Epidermal melanocyte (primary cell): ENCODE measurements at regions not wholly inside any gene's neighbourhood (a gene's known extent, or its start where the extent isn't known, plus 50 kb on each side); places are given as distances from the start of the nearest gene placed in this dataset.
"Not testable (repeated sequence)": the region's sequence is repeated elsewhere in the genome, so short reads cannot be mapped to it uniquely, and the experiment has no call there.

ENCODE experiments used
- DNase-seq: peaks from one replicate; pipeline ENCODE4 v3.0.0; 2011; ENCODE audit warnings: low spot score; ENCODE audit not compliant: insufficient read length

GRCh38 chr13:73307481-73307880 lies 248.7 kb downstream of the KLF5 start:
- no peak for DNase-seq

DNA sequence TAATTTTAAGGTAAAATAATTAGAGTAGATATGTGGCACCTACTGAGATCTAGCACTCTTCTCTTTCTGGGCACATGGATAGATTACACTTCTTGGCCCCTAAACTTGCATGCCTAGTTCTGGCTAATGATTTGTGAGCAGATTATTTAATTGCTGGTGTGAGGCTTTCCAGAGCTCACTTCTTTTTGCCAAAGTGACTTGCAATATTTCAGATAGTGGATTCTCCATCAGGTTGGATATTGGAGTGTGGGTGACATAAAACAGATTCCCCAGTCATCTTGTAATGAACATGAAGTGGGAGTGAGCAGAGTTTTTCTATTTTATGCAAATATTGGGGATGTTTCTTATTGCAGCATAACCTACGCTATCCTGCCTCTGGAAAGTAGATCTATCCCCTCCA lies 247.9 kb downstream of the KLF5 start:
- no peak for DNase-seq

- DNase-seq, result no peak
These were observed 245.6 kb downstream of the KLF5 start for GRCh38 chr13:73304442-73304841.

- no peak for DNase-seq
These were observed 245.0 kb downstream of the KLF5 start for GRCh38 chr13:73303851-73304250.

DNA sequence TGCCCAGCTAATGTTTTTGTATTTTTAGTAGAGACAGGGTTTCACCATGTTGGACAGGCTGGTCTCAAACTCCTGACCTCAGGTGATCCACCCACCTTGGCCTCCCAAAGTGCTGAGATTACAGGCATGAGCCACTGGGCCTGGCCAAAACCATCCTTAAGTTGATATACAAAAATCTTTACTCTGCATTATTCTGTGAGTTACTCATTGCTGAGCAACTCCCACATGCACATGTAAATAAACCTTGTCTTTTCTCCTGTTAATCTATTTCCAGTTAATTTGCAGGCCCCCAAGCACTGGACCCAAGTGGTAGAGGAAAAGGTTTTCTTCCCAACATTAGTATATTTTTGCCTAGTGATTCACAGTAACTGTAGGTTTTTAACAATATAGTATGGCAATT lies 242.8 kb downstream of the KLF5 start:
- not testable (repeated sequence) for DNase-seq

- no peak for DNase-seq
These were observed 242.1 kb downstream of the KLF5 start for GRCh38 chr13:73300718-73301425.

DNA sequence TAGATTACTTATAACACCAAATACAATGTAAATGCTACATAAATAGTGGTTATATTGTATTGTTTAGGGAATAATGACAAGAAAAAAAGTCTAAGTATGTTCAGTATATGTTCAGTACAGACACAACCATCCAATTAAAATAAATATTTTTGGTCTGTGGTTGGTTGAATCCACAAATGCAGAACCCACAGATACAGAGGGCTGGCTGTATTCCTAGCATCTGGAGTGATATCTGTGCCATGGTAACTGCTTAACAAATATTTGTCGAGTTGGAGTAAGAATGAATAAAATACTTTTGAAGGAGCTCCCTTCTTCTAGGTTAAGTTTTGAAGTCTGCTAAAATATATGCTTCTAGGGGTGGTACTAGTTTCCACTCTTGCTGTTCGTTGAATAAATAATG lies 241.0 kb downstream of the KLF5 start:
- DNase-seq, result no peak

GRCh38 chr13:73293913-73294523 lies 235.2 kb downstream of the KLF5 start:
- no peak for DNase-seq

DNA sequence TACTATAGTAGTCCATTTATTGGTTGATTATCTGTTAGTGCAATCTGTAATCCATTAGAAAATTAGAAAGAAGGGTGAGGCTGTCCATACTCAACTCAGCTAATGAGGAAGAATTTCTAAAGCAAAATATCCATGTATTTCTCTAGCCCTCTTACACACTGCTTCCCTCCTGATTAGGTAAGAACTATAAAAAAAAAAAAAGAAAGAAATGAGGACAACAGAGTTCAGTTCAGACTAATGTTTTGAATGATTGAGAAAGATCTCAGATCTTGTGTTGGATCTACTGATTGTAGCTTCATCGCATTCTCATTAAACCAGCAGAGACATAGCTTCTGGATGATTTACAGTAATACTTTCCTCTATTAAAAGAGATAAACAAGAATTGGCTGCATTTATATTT lies 233.3 kb downstream of the KLF5 start:
- no peak for DNase-seq

DNA sequence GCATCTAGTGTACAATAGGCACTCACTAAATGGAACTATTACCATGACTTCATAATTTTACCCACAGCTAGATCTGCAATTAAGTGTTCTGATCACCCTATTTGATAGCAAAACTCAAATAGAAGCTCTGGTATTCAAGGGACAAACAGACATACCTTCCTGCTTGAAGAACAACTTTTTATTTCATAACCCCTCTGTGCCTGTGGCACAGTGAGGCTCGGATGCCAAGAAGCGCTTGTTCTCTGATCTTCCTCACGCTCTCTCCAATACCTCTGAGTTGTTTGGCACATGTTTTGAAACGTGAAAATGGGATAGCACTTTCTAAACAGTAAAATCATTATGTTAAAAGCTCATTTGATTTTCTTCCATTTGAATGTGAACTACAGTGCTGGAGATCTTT lies 232.0 kb downstream of the KLF5 start:
- DNase-seq, result no peak

GRCh38 chr13:73288596-73288995 lies 229.8 kb downstream of the KLF5 start:
- no peak for DNase-seq

DNA sequence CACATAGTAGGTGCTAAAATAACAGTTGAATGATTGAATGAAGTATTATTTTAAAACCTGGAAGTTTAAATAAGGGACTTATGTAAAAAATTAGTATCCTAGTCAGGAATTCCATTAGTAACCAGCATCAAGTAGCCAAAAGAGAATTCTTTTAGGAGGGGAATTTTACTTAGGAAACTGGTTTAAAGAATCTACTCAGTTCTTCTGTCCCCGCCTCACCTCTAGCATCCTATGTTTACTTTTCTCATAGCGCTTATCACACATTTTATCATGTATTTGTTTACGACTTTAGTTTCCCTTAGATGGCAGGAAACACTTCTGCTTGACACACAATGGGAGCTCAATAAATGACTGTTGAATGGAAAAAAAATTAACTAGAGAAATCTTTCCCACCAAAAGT lies 229.0 kb downstream of the KLF5 start:
- DNase-seq, result no peak

GRCh38 chr13:73286942-73287620 lies 228.3 kb downstream of the KLF5 start:
- no peak for DNase-seq

DNA sequence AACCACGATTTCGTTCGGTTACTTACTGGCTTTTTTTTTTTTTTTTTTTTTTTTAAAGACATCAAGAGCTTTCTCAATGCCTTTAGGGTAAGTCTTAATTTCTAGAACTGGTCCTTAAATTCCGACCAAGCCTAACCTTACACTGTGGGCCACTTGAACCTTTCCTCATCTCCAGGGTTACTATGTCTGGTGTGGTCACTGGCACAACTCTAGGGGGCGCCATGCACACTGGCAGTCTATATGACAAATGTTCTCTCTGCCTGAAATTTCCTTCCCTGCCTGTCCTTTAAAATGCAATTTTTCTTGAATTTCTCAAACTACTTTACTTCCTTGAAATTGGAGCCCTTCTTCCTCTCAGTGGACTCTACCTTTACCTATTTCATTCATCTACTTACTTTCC lies 227.4 kb downstream of the KLF5 start:
- no peak for DNase-seq

- DNase-seq, result no peak
These were observed 225.5 kb downstream of the KLF5 start for GRCh38 chr13:73284081-73284874.

DNA sequence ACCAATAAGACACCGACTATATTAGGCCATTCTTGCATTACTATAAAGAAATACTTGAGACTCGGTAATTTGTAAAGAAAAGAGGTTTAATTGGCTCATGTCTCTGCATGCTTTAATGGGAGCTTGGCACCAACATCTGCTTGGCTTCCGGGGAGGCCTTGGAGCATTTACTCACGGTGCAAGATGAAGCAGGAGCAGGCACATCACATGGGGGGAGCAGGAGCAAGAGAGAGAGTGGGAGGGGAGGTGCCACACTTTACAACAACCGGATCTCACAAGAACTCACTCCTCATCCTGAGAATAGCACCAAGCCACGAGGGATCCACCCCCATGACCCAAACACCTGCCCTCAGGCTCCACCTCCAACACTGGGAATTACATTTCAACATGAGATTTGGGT lies 224.8 kb downstream of the KLF5 start:
- DNase-seq, result no peak

GRCh38 chr13:73281746-73282145 lies 222.9 kb downstream of the KLF5 start:
- DNase-seq, result no peak

DNA sequence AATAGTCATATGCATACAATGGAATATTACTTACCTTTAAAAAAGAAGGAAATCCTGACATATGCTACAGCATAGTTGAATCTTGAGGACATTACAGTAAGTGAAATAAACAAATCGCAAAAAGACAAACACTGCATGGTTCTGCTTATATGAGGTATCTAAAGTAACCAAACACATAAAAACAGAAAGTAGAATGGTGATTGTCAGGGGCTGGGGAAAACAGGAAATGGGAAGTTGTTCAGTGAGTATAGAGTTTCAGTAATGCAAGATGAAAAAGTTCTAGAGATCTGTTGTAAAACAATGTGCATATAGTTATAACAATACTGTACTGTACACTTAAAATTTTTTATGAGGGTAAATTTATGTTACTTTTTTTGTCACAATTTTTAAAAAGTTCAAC lies 219.4 kb downstream of the KLF5 start:
- no peak for DNase-seq

- DNase-seq, result no peak
These were observed 216.4 kb downstream of the KLF5 start for GRCh38 chr13:73275163-73275562.

GRCh38 chr13:73274147-73274546 lies 215.3 kb downstream of the KLF5 start:
- DNase-seq, result no peak

- DNase-seq, result peak; percentile 55
These were observed 214.9 kb downstream of the KLF5 start for GRCh38 chr13:73273745-73274144.

GRCh38 chr13:73273276-73273675 lies 214.5 kb downstream of the KLF5 start:
- DNase-seq, result no peak
